GM04503 (cell line): ENCODE measurements at regions not wholly inside any gene's neighbourhood (a gene's known extent, or its start where the extent isn't known, plus 50 kb on each side); places are given as distances from the start of the nearest gene placed in this dataset.
"Not testable (repeated sequence)": the region's sequence is repeated elsewhere in the genome, so short reads cannot be mapped to it uniquely, and the experiment has no call there.

Source experiments
- DNase-seq: peaks from one replicate; pipeline ENCODE4 v3.0.0-alpha.2; 2012; ENCODE audit warnings: low read depth

- no peak for DNase-seq
These were observed 365.3 kb upstream of the TCF4 start for GRCh38 chr18:55953326-55953725.

GRCh38 chr18:55951738-55952137, 363.7 kb upstream of the TCF4 start:
- DNase-seq: not testable (repeated sequence)

GRCh38 chr18:55950379-55951166, 362.6 kb upstream of the TCF4 start:
- DNase-seq: no peak

- DNase-seq: no peak
These were observed 346.8 kb upstream of the TCF4 start for GRCh38 chr18:55934821-55935220.

GRCh38 chr18:55932675-55933074, 344.7 kb upstream of the TCF4 start:
- no peak for DNase-seq

GRCh38 chr18:55927831-55928230, 339.8 kb upstream of the TCF4 start:
- DNase-seq: peak; percentile 77

GRCh38 chr18:55925772-55926171, 337.8 kb upstream of the TCF4 start:
- no peak for DNase-seq

- no peak for DNase-seq
These were observed 332.1 kb upstream of the TCF4 start for GRCh38 chr18:55920063-55920462.

- DNase-seq: no peak
These were observed 330.5 kb upstream of the TCF4 start for GRCh38 chr18:55918444-55918843.

GRCh38 chr18:55912919-55913318, 324.9 kb upstream of the TCF4 start:
- DNase-seq: no peak

GRCh38 chr18:55912071-55912470, 324.1 kb upstream of the TCF4 start:
- no peak for DNase-seq

- DNase-seq: no peak
These were observed 322.3 kb upstream of the TCF4 start for GRCh38 chr18:55910296-55910695.

GRCh38 chr18:55908901-55909366, 320.9 kb upstream of the TCF4 start:
- no peak for DNase-seq

GRCh38 chr18:55907453-55908175, 319.6 kb upstream of the TCF4 start:
- DNase-seq: no peak

GRCh38 chr18:55906536-55906935, 318.5 kb upstream of the TCF4 start:
- DNase-seq: no peak

GRCh38 chr18:55903911-55904310, 315.9 kb upstream of the TCF4 start:
- no peak for DNase-seq

- DNase-seq: no peak
These were observed 312.4 kb upstream of the TCF4 start for GRCh38 chr18:55900380-55900779.

GRCh38 chr18:55897091-55897689, 309.2 kb upstream of the TCF4 start:
- no peak for DNase-seq

- no peak for DNase-seq
These were observed 306.0 kb upstream of the TCF4 start for GRCh38 chr18:55893948-55894347.

GRCh38 chr18:55892862-55893813, 305.1 kb upstream of the TCF4 start:
- not testable (repeated sequence) for DNase-seq

GRCh38 chr18:55886886-55887285, 298.9 kb upstream of the TCF4 start:
- DNase-seq: no peak

- DNase-seq: no peak
These were observed 296.5 kb upstream of the TCF4 start for GRCh38 chr18:55884498-55884897.
